Liver (tissue), 8 donors: ENCODE measurements at regions not wholly inside any gene's neighbourhood (a gene's known extent, or its start where the extent isn't known, plus 50 kb on each side); places are given as distances from the start of the nearest gene placed in this dataset.

Source experiments
- DNase-seq: peaks from one replicate; pipeline ENCODE4 v3.0.0-alpha.2; 2017; ENCODE audit warnings: low spot score
- H3K27ac ChIP-seq, 2 donors: one replicate each; pipeline ENCODE4 v1.7.0; 2013; ENCODE audit warnings: inconsistent platforms in 2 of 2, low read length in 2 of 2, control low read depth in 1 of 2, low read depth in 1 of 2, mild to moderate bottlenecking in 1 of 2
- H3K27me3 ChIP-seq, 4 donors: one replicate each; pipeline versions ENCODE4 v1.6.1 to v1.7.0; 2013; ENCODE audit warnings: low read length in 3 of 4, inconsistent platforms in 1 of 4, mild to moderate bottlenecking in 1 of 4, moderate library complexity in 1 of 4; ENCODE audit not compliant: control insufficient read depth in 4 of 4, insufficient read depth in 4 of 4
- H3K36me3 ChIP-seq, 4 donors: one replicate each; pipeline versions ENCODE4 v1.6.1 to v1.7.0; 2013; ENCODE audit warnings: low read length in 3 of 4, mild to moderate bottlenecking in 3 of 4, low read depth in 1 of 4, moderate library complexity in 1 of 4; ENCODE audit not compliant: control insufficient read depth in 4 of 4, insufficient read depth in 3 of 4
- H3K4me1 ChIP-seq, 4 donors: one replicate each; pipeline versions ENCODE4 v1.6.1 to v1.7.0; 2013; ENCODE audit warnings: low read length in 3 of 4, mild to moderate bottlenecking in 3 of 4, moderate library complexity in 1 of 4; ENCODE audit not compliant: control insufficient read depth in 4 of 4, insufficient read depth in 4 of 4
- H3K4me3 ChIP-seq, 3 donors: one replicate each; pipeline versions ENCODE4 v1.6.1 to v1.7.0; 2013; ENCODE audit warnings: low read length in 3 of 3, control low read depth in 1 of 3, low read depth in 1 of 3, mild to moderate bottlenecking in 1 of 3
- H3K9ac ChIP-seq, 2 donors: one replicate each; pipeline ENCODE4 v1.7.0; 2013; ENCODE audit warnings: low read length in 2 of 2, mild to moderate bottlenecking in 2 of 2, moderate library complexity in 2 of 2, control low read depth in 1 of 2, low read depth in 1 of 2
- H3K9me3 ChIP-seq, 4 donors: one replicate each; pipeline versions ENCODE4 v1.6.1 to v1.7.0; 2013; ENCODE audit warnings: low read length in 3 of 4; ENCODE audit not compliant: control insufficient read depth in 4 of 4
- EGR1 ChIP-seq, 2 donors: IDR thresholded peaks; 2 replicates each; pipeline ENCODE4 v1.6.1; 2016 to 2018; ENCODE audit warnings: antibody characterized with exemption in 2 of 2, low read depth in 2 of 2
- FOXA1 ChIP-seq: IDR thresholded peaks from 2 replicates; pipeline ENCODE4 v1.6.1; 2016; ENCODE audit warnings: antibody characterized with exemption
- FOXA2 ChIP-seq: IDR thresholded peaks from 2 replicates; pipeline ENCODE4 v1.6.1; 2016; ENCODE audit warnings: antibody characterized with exemption
- GABPA ChIP-seq, 2 donors: IDR thresholded peaks in 1 of 2; conservative IDR thresholded peaks in 1 of 2; 2 replicates each; pipeline ENCODE4 v1.6.1; 2016; ENCODE audit warnings: antibody characterized with exemption in 2 of 2, mild to moderate bottlenecking in 1 of 2, moderate library complexity in 1 of 2
- HNF4G ChIP-seq: IDR thresholded peaks from 2 replicates; pipeline ENCODE4 v1.6.1; 2016; ENCODE audit warnings: antibody characterized with exemption
- JUND ChIP-seq, 2 donors: IDR thresholded peaks; 2 replicates each; pipeline ENCODE4 v1.6.1; 2016; ENCODE audit warnings: antibody characterized with exemption in 2 of 2
- RAD21 ChIP-seq, 2 donors: IDR thresholded peaks; 2 replicates each; pipeline ENCODE4 v1.6.1; 2016; ENCODE audit warnings: antibody characterized with exemption in 2 of 2, mild to moderate bottlenecking in 2 of 2
- RXRA ChIP-seq, 2 donors: IDR thresholded peaks; 2 replicates each; pipeline ENCODE4 v1.6.1; 2017 to 2018; ENCODE audit warnings: antibody characterized with exemption in 2 of 2, mild to moderate bottlenecking in 1 of 2
- TAF1 ChIP-seq: conservative IDR thresholded peaks from 2 replicates; pipeline ENCODE4 v1.6.1; 2016; ENCODE audit warnings: antibody characterized with exemption, mild to moderate bottlenecking
- WGBS: extraction: QIAGEN DNeasy Blood & Tissue Kit; methylation state at CpG from one replicate; pipeline ENCODE4 v1.1.7; 2013; 5-methylcytosine and 5-hydroxymethylcytosine counted together
- TF ChIP-seq, protein P1 (sequence below): IDR thresholded peaks from 2 replicates; pipeline ENCODE4 v1.6.1; 2016; ENCODE audit warnings: antibody characterized with exemption
- TF ChIP-seq, protein P2 (sequence below): IDR thresholded peaks from 2 replicates; pipeline ENCODE4 v1.6.1; 2016; ENCODE audit warnings: antibody characterized with exemption
- TF ChIP-seq, protein P3 (sequence below): IDR thresholded peaks from 2 replicates; pipeline ENCODE4 v1.6.1; 2016; ENCODE audit warnings: antibody characterized with exemption, mild to moderate bottlenecking
- TF ChIP-seq, protein P4 (sequence below): fragments of 150-350 bp; IDR thresholded peaks from 2 replicates; pipeline ENCODE4 v1.5.1; 2017; ENCODE audit warnings: improper control_type of control experiment, low read depth, low read length; ENCODE audit not compliant: missing input control
- donor health status: healthy.
- donor health status: healthy.
- donor health status: healthy.
- donor health status: healthy.
- donor health status: healthy.

DNA sequence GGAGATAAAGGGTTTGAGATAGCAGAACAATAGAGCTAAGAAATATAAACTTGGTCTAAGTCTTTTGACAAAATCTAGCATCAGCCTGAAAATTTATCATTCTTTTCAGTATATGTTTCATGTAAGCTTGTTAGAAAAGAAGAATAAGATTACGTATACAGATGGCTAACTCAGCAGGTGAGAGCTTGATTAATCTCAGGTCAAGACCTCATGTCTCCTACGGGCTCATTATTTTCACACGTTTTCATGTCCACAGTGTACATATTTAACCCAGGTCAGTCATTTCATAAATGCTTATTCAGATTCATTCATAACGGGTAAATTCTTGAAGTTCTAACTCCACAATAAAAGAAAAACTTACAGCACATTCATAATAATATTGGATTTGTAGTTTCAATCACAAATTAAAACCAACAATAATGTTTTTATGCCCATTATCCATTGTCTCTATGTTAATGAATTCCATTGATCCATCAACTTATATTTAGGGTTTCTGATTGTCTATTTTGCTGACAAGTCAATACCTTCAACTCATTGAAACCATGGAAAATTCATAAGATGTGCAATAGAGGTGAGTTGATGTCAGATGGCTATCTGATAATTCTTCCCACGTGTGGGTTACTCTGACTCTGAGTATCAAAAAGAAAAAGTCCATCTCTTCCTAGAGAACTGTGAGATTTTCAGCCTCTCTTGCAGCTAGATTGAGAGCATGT, 102.6 kb downstream of the CASP12 start (continued):
- TF ChIP-seq, protein P1, sequence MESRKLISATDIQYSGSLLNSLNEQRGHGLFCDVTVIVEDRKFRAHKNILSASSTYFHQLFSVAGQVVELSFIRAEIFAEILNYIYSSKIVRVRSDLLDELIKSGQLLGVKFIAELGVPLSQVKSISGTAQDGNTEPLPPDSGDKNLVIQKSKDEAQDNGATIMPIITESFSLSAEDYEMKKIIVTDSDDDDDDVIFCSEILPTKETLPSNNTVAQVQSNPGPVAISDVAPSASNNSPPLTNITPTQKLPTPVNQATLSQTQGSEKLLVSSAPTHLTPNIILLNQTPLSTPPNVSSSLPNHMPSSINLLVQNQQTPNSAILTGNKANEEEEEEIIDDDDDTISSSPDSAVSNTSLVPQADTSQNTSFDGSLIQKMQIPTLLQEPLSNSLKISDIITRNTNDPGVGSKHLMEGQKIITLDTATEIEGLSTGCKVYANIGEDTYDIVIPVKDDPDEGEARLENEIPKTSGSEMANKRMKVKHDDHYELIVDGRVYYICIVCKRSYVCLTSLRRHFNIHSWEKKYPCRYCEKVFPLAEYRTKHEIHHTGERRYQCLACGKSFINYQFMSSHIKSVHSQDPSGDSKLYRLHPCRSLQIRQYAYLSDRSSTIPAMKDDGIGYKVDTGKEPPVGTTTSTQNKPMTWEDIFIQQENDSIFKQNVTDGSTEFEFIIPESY: no peak
- TF ChIP-seq JUND (IDR thresholded peaks at IDR 0.05) (no peak), RXRA (IDR thresholded peaks at IDR 0.05) (no peak), GABPA (IDR thresholded peaks at IDR 0.05 in 1 of 2, conservative IDR thresholded peaks at IDR 0.05 in 1 of 2) (no peak), FOXA2 (no peak), TAF1 (no peak)

DNA sequence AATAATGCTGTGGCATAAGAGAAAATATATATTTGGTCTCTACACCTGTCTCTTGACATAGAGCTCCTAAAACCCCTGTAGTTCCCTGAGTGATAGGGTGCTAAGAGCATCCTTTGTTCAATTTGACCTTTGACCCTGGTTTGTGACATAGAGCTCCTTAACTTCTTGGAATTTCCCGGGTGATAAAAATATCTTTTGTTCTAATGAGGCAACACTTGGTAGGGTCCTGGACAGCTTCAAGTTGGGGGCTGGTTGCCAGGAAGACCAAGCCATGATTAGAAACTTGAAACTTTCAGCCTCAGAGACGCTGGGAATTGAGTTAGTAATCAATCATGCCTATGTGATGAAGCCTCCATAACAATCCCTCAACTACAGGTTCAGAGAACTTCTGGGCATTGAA, 105.4 kb downstream of the CASP12 start:
- Histone ChIP-seq H3K36me3 (no peaks in the 10 kb centered on the region), H3K9ac (no peak overlapping the region), H3K4me3 (no peak overlapping the region), H3K27me3 (no peaks in the 10 kb centered on the region), H3K27ac (no peak overlapping the region), H3K9me3 (peaks cover 0 to 2% (median 0%) of the 10 kb centered on the region in 4 donors), H3K4me1 (no peaks in the 10 kb centered on the region)
- TF ChIP-seq TAF1: no peak
- TF ChIP-seq FOXA2: no peak
- no peak for TF ChIP-seq FOXA1
- no peak for TF ChIP-seq EGR1 (IDR thresholded peaks at IDR 0.05; ENCODE audit: low read depth in 2 of 2)
- DNase-seq: no peak
- WGBS: 40% methylated on average over 2 of the region's 2 CpGs

DNA sequence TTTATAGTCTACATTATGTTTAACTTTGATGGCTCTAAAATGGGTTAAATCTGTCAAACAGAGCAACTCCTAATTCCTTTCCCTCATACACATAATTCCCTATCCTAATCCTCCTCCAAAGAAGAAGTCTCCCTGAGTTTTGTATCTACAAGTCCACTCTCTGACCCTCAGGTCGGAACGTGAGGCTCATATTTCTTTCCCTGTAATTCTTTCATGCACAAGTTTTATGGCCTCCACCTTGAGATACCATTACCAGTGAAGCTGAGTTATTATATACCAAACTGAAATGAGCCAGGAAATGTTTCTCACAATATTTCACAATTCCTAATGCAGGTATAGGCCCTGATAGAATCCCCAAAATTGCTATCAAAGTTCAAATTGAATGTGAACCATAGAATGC, 106.4 kb downstream of the CASP12 start:
- DNase-seq: no peak
- H3K27me3 ChIP-seq: no peaks in the 10 kb centered on the region
- no peaks in the 10 kb centered on the region for H3K4me1 ChIP-seq
- WGBS: 77% methylated on average over 2 of the region's 2 CpGs
- peaks cover 0 to 2% (median 0%) of the 10 kb centered on the region in 4 donors for H3K9me3 ChIP-seq
- H3K9ac ChIP-seq: no peak overlapping the region
- H3K4me3 ChIP-seq: no peak overlapping the region
- H3K27ac ChIP-seq: no peak overlapping the region
- no peak for TF ChIP-seq JUND (IDR thresholded peaks at IDR 0.05)
- no peak for TF ChIP-seq RAD21 (IDR thresholded peaks at IDR 0.05)
- TF ChIP-seq, protein P2, sequence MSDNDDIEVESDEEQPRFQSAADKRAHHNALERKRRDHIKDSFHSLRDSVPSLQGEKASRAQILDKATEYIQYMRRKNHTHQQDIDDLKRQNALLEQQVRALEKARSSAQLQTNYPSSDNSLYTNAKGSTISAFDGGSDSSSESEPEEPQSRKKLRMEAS: no peak
- TF ChIP-seq FOXA1: no peak
- TF ChIP-seq EGR1 (IDR thresholded peaks at IDR 0.05; ENCODE audit: low read depth in 2 of 2): no peak
- TF ChIP-seq, protein P3, sequence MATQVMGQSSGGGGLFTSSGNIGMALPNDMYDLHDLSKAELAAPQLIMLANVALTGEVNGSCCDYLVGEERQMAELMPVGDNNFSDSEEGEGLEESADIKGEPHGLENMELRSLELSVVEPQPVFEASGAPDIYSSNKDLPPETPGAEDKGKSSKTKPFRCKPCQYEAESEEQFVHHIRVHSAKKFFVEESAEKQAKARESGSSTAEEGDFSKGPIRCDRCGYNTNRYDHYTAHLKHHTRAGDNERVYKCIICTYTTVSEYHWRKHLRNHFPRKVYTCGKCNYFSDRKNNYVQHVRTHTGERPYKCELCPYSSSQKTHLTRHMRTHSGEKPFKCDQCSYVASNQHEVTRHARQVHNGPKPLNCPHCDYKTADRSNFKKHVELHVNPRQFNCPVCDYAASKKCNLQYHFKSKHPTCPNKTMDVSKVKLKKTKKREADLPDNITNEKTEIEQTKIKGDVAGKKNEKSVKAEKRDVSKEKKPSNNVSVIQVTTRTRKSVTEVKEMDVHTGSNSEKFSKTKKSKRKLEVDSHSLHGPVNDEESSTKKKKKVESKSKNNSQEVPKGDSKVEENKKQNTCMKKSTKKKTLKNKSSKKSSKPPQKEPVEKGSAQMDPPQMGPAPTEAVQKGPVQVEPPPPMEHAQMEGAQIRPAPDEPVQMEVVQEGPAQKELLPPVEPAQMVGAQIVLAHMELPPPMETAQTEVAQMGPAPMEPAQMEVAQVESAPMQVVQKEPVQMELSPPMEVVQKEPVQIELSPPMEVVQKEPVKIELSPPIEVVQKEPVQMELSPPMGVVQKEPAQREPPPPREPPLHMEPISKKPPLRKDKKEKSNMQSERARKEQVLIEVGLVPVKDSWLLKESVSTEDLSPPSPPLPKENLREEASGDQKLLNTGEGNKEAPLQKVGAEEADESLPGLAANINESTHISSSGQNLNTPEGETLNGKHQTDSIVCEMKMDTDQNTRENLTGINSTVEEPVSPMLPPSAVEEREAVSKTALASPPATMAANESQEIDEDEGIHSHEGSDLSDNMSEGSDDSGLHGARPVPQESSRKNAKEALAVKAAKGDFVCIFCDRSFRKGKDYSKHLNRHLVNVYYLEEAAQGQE: no peak
- no peak for TF ChIP-seq HNF4G
- TF ChIP-seq, protein P4, sequence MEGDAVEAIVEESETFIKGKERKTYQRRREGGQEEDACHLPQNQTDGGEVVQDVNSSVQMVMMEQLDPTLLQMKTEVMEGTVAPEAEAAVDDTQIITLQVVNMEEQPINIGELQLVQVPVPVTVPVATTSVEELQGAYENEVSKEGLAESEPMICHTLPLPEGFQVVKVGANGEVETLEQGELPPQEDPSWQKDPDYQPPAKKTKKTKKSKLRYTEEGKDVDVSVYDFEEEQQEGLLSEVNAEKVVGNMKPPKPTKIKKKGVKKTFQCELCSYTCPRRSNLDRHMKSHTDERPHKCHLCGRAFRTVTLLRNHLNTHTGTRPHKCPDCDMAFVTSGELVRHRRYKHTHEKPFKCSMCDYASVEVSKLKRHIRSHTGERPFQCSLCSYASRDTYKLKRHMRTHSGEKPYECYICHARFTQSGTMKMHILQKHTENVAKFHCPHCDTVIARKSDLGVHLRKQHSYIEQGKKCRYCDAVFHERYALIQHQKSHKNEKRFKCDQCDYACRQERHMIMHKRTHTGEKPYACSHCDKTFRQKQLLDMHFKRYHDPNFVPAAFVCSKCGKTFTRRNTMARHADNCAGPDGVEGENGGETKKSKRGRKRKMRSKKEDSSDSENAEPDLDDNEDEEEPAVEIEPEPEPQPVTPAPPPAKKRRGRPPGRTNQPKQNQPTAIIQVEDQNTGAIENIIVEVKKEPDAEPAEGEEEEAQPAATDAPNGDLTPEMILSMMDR: no peak
- no peak for TF ChIP-seq GABPA (IDR thresholded peaks at IDR 0.05 in 1 of 2, conservative IDR thresholded peaks at IDR 0.05 in 1 of 2)
- H3K36me3 ChIP-seq: no peaks in the 10 kb centered on the region
